Dedifferentiated amniotic fluid mesenchymal stem cell (primary cell): ENCODE measurements at regions not wholly inside any gene's neighbourhood (a gene's known extent, or its start where the extent isn't known, plus 50 kb on each side); places are given as distances from the start of the nearest gene placed in this dataset.

Source experiments
- DNase-seq: peaks from one replicate; pipeline ENCODE4 v3.0.0-alpha.2; 2016; ENCODE audit errors: extremely low spot score

- DNase-seq, result no peak
These were observed 54.4 kb downstream of the ZNF503 start for GRCh38 chr10:75347186-75347585.

GRCh38 chr10:75345738-75346137 lies 55.8 kb downstream of the ZNF503 start:
- no peak for DNase-seq

- DNase-seq, result no peak
These were observed 57.4 kb downstream of the ZNF503 start for GRCh38 chr10:75344170-75344569.

- DNase-seq, result no peak
These were observed 59.2 kb downstream of the ZNF503 start for GRCh38 chr10:75342397-75342796.

GRCh38 chr10:75335983-75336382 lies 65.6 kb downstream of the ZNF503 start:
- no peak for DNase-seq

- DNase-seq, result no peak
These were observed 66.4 kb downstream of the ZNF503 start for GRCh38 chr10:75335191-75335590.

GRCh38 chr10:75334720-75335119 lies 66.8 kb downstream of the ZNF503 start:
- DNase-seq, result no peak

GRCh38 chr10:75332081-75332480 lies 69.5 kb downstream of the ZNF503 start:
- DNase-seq, result no peak

- no peak for DNase-seq
These were observed 70.5 kb downstream of the ZNF503 start for GRCh38 chr10:75331081-75331480.

- DNase-seq, result no peak
These were observed 72.3 kb downstream of the ZNF503 start for GRCh38 chr10:75329190-75329745.

- no peak for DNase-seq
These were observed 75.3 kb downstream of the ZNF503 start for GRCh38 chr10:75326306-75326705.

- no peak for DNase-seq
These were observed 82.3 kb downstream of the ZNF503 start for GRCh38 chr10:75319274-75319673.

GRCh38 chr10:75314570-75314969 lies 78.8 kb upstream of the COMTD1 start:
- no peak for DNase-seq

GRCh38 chr10:75312440-75312839 lies 76.7 kb upstream of the COMTD1 start:
- DNase-seq, result no peak

GRCh38 chr10:75305675-75306074 lies 69.9 kb upstream of the COMTD1 start:
- DNase-seq, result no peak

- no peak for DNase-seq
These were observed 69.1 kb upstream of the COMTD1 start for GRCh38 chr10:75304741-75305390.

- DNase-seq, result no peak
These were observed 68.6 kb upstream of the COMTD1 start for GRCh38 chr10:75304313-75304712.

- DNase-seq, result no peak
These were observed 67.5 kb upstream of the COMTD1 start for GRCh38 chr10:75303045-75303777.

- DNase-seq, result no peak
These were observed 66.3 kb upstream of the COMTD1 start for GRCh38 chr10:75302029-75302428.

- DNase-seq, result no peak
These were observed 61.4 kb upstream of the COMTD1 start for GRCh38 chr10:75297021-75297599.

GRCh38 chr10:75295868-75296441 lies 60.2 kb upstream of the COMTD1 start:
- no peak for DNase-seq

GRCh38 chr10:75294866-75295701 lies 59.3 kb upstream of the COMTD1 start:
- peak; percentile 63 for DNase-seq
